H1 (cell line): ENCODE measurements at regions not wholly inside any gene's neighbourhood (a gene's known extent, or its start where the extent isn't known, plus 50 kb on each side); places are given as distances from the start of the nearest gene placed in this dataset.

Experiments used
- CTCF ChIA-PET: fragments of 300-600 bp; sonication (Branson Sonifier 250); formaldehyde crosslinking; loops from one replicate; lab custom pipeline; 2021; ENCODE audit not compliant: partially characterized antibody; lab: Charles Lee
- POLR2A ChIA-PET: fragments of 300-600 bp; sonication (Branson Sonifier 250); formaldehyde crosslinking; loops from one replicate; lab custom pipeline; 2021; ENCODE audit warnings: inconsistent platforms; ENCODE audit not compliant: partially characterized antibody; lab: Charles Lee
- DNase-seq, 2 experiments: peaks; one replicate each; pipeline versions ENCODE4 v3.0.0 to v3.0.0-alpha.2; 2010 to 2022; ENCODE audit warnings: low spot score in 2 of 2, low read depth in 1 of 2, mixed read lengths in 1 of 2
- FAIRE-seq: peaks from 2 replicates; lab custom pipeline; 2011; peaks lifted over from hg19 to GRCh38; lab: Jason Lieb, UNC
- H2AFZ ChIP-seq: 2 replicates; pipeline ENCODE4 v1.8.1; 2012; ENCODE audit warnings: low read length, inconsistent platforms
- H2AK5ac ChIP-seq: 2 replicates; pipeline ENCODE4 v1.6.1; 2013; ENCODE audit warnings: low read depth, low read length
- H2BK120ac ChIP-seq: replicated peaks from 2 replicates; pipeline ENCODE3; 2013; ENCODE audit warnings: low read depth, low read length, inconsistent platforms
- H2BK12ac ChIP-seq: 2 replicates; pipeline ENCODE4 v1.6.1; 2013; ENCODE audit warnings: low read depth, low read length
- H2BK15ac ChIP-seq: 2 replicates; pipeline ENCODE4 v1.6.1; 2013; ENCODE audit warnings: low read length
- H2BK20ac ChIP-seq: 2 replicates; pipeline ENCODE4 v1.6.1; 2013; ENCODE audit warnings: low read length
- H2BK5ac ChIP-seq: 2 replicates; pipeline ENCODE4 v1.6.1; 2013; ENCODE audit warnings: low read depth, low read length
- H3K14ac ChIP-seq: 2 replicates; pipeline ENCODE4 v1.6.1; 2013; ENCODE audit warnings: inconsistent platforms; ENCODE audit not compliant: insufficient read length
- H3K18ac ChIP-seq: 2 replicates; pipeline ENCODE4 v1.6.1; 2013; ENCODE audit warnings: low read length; ENCODE audit errors: extremely low read depth
- H3K23ac ChIP-seq: 2 replicates; pipeline ENCODE4 v1.6.1; 2013; ENCODE audit warnings: inconsistent platforms; ENCODE audit not compliant: insufficient read length
- H3K23me2 ChIP-seq: 2 replicates; pipeline ENCODE4 v1.6.1; 2013; ENCODE audit warnings: low read depth, low read length
- H3K27ac ChIP-seq: 2 replicates; pipeline ENCODE4 v1.6.1; 2011; ENCODE audit warnings: low read depth, low read length, inconsistent platforms
- H3K27me3 ChIP-seq, 4 experiments: replicated peaks in 1 of 4; 1 replicate in 1 of 4; 2 replicates in 3 of 4; pipeline versions ENCODE4 v1.6.1 to v1.8.1; 2011 to 2013; ENCODE audit warnings: low read length in 3 of 4, mild to moderate bottlenecking in 3 of 4, inconsistent platforms in 2 of 4, mixed read lengths in 2 of 4, moderate library complexity in 1 of 4; ENCODE audit not compliant: control insufficient read depth in 3 of 4, insufficient read depth in 3 of 4; ENCODE audit errors: extremely low read depth in 1 of 4
- H3K36me3 ChIP-seq, 4 experiments: 2 replicates each; pipeline versions ENCODE4 v1.6.1 to v1.8.1; 2011 to 2013; ENCODE audit warnings: mild to moderate bottlenecking in 4 of 4, low read length in 3 of 4, moderate library complexity in 2 of 4, control low read depth in 1 of 4, inconsistent platforms in 1 of 4; ENCODE audit not compliant: insufficient read depth in 4 of 4, control insufficient read depth in 2 of 4
- H3K4ac ChIP-seq: replicated peaks from 2 replicates; pipeline ENCODE3; 2013; ENCODE audit warnings: low read length, low read depth, mixed read lengths, inconsistent platforms; ENCODE audit not compliant: insufficient read length
- H3K4me1 ChIP-seq, 4 experiments: replicated peaks in 1 of 4; 1 replicate in 1 of 4; 2 replicates in 3 of 4; pipeline versions ENCODE4 v1.6.1 to v1.8.1; 2011 to 2013; ENCODE audit warnings: low read length in 3 of 4, inconsistent platforms in 2 of 4, mixed read lengths in 1 of 4; ENCODE audit not compliant: insufficient read depth in 4 of 4, control insufficient read depth in 3 of 4
- H3K4me2 ChIP-seq, 2 experiments: 2 replicates each; pipeline versions ENCODE4 v1.6.1 to v1.8.1; 2011 to 2013; ENCODE audit warnings: low read depth in 2 of 2, low read length in 2 of 2, control low read depth in 1 of 2, inconsistent platforms in 1 of 2, mild to moderate bottlenecking in 1 of 2; ENCODE audit not compliant: insufficient read depth in 1 of 2
- H3K4me3 ChIP-seq, 4 experiments: fragments of 200-600, 300-600 bp in 1 of 4; sonication (generic), shearing (Covaris generic), sonication (Bioruptor Twin) in 1 of 4; 2 replicates each; pipeline versions ENCODE4 v1.5.1 to v1.8.1; 2011 to 2016; ENCODE audit warnings: low read length in 4 of 4, low read depth in 3 of 4, control low read depth in 2 of 4, inconsistent platforms in 2 of 4, mild to moderate bottlenecking in 2 of 4, mixed read lengths in 1 of 4, moderate library complexity in 1 of 4; ENCODE audit not compliant: insufficient read depth in 2 of 4; ENCODE audit errors: extremely low read depth in 1 of 4
- H3K56ac ChIP-seq: replicated peaks from 2 replicates; pipeline ENCODE3; 2013; ENCODE audit warnings: low read depth, mild to moderate bottlenecking, mixed read lengths, low read length, inconsistent platforms; ENCODE audit not compliant: insufficient read length
- H3K79me1 ChIP-seq: 2 replicates; pipeline ENCODE4 v1.6.1; 2013; ENCODE audit warnings: low read depth, low read length, control low read depth
- H3K79me2 ChIP-seq, 2 experiments: 2 replicates each; pipeline versions ENCODE4 v1.6.1 to v1.8.1; 2012 to 2013; ENCODE audit warnings: low read length in 2 of 2, mild to moderate bottlenecking in 2 of 2, inconsistent platforms in 1 of 2; ENCODE audit not compliant: insufficient read depth in 2 of 2, control insufficient read depth in 1 of 2
- H3K9ac ChIP-seq, 4 experiments: replicated peaks in 1 of 4; 1 replicate in 1 of 4; 2 replicates in 3 of 4; pipeline versions ENCODE4 v1.6.1 to v1.8.1; 2011 to 2013; ENCODE audit warnings: low read depth in 3 of 4, low read length in 3 of 4, control low read depth in 2 of 4, mild to moderate bottlenecking in 2 of 4, moderate library complexity in 2 of 4, inconsistent platforms in 1 of 4; ENCODE audit errors: extremely low read depth in 1 of 4
- H3K9me3 ChIP-seq, 2 experiments: 2 replicates each; pipeline versions ENCODE4 v1.6.1 to v1.8.1; 2012 to 2013; ENCODE audit warnings: mild to moderate bottlenecking in 2 of 2, moderate library complexity in 2 of 2, control low read depth in 1 of 2, inconsistent platforms in 1 of 2, low read depth in 1 of 2, low read length in 1 of 2, mixed read lengths in 1 of 2; ENCODE audit not compliant: insufficient read depth in 2 of 2
- H4K20me1 ChIP-seq, 2 experiments: replicated peaks in 1 of 2; 2 replicates each; pipeline versions ENCODE3 to v1.8.1; 2011 to 2013; ENCODE audit warnings: inconsistent platforms in 2 of 2, low read length in 2 of 2, mild to moderate bottlenecking in 1 of 2; ENCODE audit not compliant: insufficient read depth in 2 of 2, control insufficient read depth in 1 of 2
- H4K5ac ChIP-seq: 2 replicates; pipeline ENCODE4 v1.6.1; 2013; ENCODE audit warnings: low read length, low read depth, mixed read lengths, inconsistent platforms; ENCODE audit not compliant: insufficient read length
- H4K8ac ChIP-seq: 2 replicates; pipeline ENCODE4 v1.8.0; 2013; ENCODE audit warnings: mild to moderate bottlenecking, moderate library complexity, low read length, inconsistent platforms; ENCODE audit not compliant: insufficient read depth; ENCODE audit errors: extremely low read depth
- H4K91ac ChIP-seq: replicated peaks from 2 replicates; pipeline ENCODE3; 2013; ENCODE audit warnings: low read length, mixed read lengths, inconsistent platforms; ENCODE audit not compliant: insufficient read length
- CBX8 ChIP-seq: fragments of 300-800, 300-1000 bp; sonication (generic); IDR thresholded peaks from 2 replicates; pipeline ENCODE4 v1.7.1; 2016; ENCODE audit warnings: low read depth, low read length, borderline replicate concordance
- RNF2 ChIP-seq: fragments of 200-900, 300-1000 bp; sonication (generic); IDR thresholded peaks from 2 replicates; pipeline ENCODE4 v1.7.1; 2016; ENCODE audit warnings: borderline replicate concordance, low read depth, mild to moderate bottlenecking, antibody characterized with exemption, low read length; ENCODE audit not compliant: poor library complexity, severe bottlenecking; ENCODE audit errors: missing control alignments
- TCF12 ChIP-seq: IDR thresholded peaks from 2 replicates; pipeline ENCODE4 v1.6.1; 2011; ENCODE audit warnings: low read depth, mild to moderate bottlenecking, low read length
- WGBS, 2 experiments: shearing (Covaris generic) in 1 of 2; methylation state at CpG; one replicate each; pipeline versions ENCODE4 v1.1.6 to v1.1.7; 2013 to 2015; ENCODE audit warnings: low lambda C conversion rate in 2 of 2, mixed read lengths in 2 of 2, inconsistent platforms in 1 of 2, low coverage in 1 of 2, missing lambda C conversion rate in 1 of 2; ENCODE audit not compliant: insufficient replicate concordance in 2 of 2, insufficient coverage in 1 of 2, insufficient read length in 1 of 2; ENCODE audit errors: extremely low coverage in 1 of 2, missing lambda C conversion rate in 1 of 2; 5-methylcytosine and 5-hydroxymethylcytosine counted together
- TF ChIP-seq, protein P1 (sequence below): IDR thresholded peaks from 2 replicates; pipeline ENCODE4 v1.6.1; 2012; ENCODE audit warnings: inconsistent platforms

DNA sequence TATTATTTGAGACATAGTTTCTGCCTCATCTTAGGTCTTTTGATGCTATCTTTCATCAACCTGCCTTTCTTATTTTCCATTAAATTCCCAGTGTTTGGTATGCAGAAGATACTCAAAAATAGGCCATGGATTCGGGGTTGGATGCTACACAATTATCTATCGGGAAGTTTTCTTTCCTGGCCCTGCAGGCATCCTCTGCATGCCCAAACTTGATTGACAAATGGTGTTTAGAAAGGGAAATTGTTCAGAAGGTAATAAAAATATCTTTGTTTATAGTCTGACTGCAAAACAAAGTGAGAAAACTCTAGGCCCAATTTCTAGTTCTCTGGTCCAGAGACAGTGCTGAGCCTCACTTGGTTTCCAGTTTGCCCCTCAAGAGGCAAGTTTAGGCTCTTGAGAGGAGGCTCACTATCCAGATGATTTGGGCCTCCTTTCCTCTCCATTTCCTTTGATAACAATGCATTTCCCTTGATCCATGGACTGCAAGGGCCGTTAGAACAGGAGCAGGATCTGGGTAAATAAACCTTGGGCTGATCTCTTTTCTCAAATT lies 157.1 kb upstream of the DPH6 start:
- Histone ChIP-seq H3K9me3 (no peaks in the 10 kb centered on the region), H3K4me1 (peaks cover 0 to 2% (median 0%) of the 10 kb centered on the region in 4 experiments; a peak in 1 of 7 replicates), H4K20me1 (no peaks in the 10 kb centered on the region), H2BK12ac (no peak overlapping the region), H3K36me3 (no peaks in the 10 kb centered on the region; a peak in 1 of 8 replicates), H3K18ac (no peak overlapping the region), H3K27ac (no peak overlapping the region), H3K4me3 (no peak overlapping the region), H3K14ac (no peak overlapping the region), H3K79me2 (no peaks in the 10 kb centered on the region), H3K23ac (no peak overlapping the region), H2BK15ac (no peak overlapping the region), H4K8ac (no peak overlapping the region), H2BK20ac (no peak overlapping the region), H2BK5ac (no peak overlapping the region), H3K27me3 (no peaks in the 10 kb centered on the region), H2AK5ac (no peak overlapping the region), H3K23me2 (no peaks in the 10 kb centered on the region), H3K4ac (no peak overlapping the region), H3K4me2 (no peak overlapping the region), H2AFZ (0 out of 2 replicates have a peak overlapping the region, but pooled peaks have one; percentile 36), H4K91ac (no peak overlapping the region), H3K9ac (no peak overlapping the region), H3K56ac (no peak overlapping the region), H3K79me1 (no peaks in the 10 kb centered on the region), H2BK120ac (no peak overlapping the region), H4K5ac (no peak overlapping the region)
- FAIRE-seq (no peak), DNase-seq (no peak)
- TF ChIP-seq RNF2 (no peak), CBX8 (no peak), TCF12 (no peak)
- TF ChIP-seq, protein P1, sequence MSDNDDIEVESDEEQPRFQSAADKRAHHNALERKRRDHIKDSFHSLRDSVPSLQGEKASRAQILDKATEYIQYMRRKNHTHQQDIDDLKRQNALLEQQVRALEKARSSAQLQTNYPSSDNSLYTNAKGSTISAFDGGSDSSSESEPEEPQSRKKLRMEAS = no peak
- ChIA-PET POLR2A (no interaction called here), CTCF (no interaction called here)
- WGBS, 2 experiments = 94% methylated on average over 3 of the region's 3 CpGs; no CpG with 5 or more reads in 1 of the 2 experiments
